Mucosa of rectum (tissue), 2 donors: ENCODE measurements at regions not wholly inside any gene's neighbourhood (a gene's known extent, or its start where the extent isn't known, plus 50 kb on each side); places are given as distances from the start of the nearest gene placed in this dataset.

Experiments used
- H3K27ac ChIP-seq, 2 donors: one replicate each; pipeline ENCODE4 v1.7.0; 2013; ENCODE audit warnings: inconsistent platforms in 2 of 2, low read depth in 2 of 2, low read length in 2 of 2
- H3K27me3 ChIP-seq, 2 donors: one replicate each; pipeline ENCODE4 v1.7.0; 2013; ENCODE audit warnings: low read length in 2 of 2; ENCODE audit not compliant: control insufficient read depth in 2 of 2, insufficient read depth in 2 of 2
- H3K36me3 ChIP-seq, 2 donors: one replicate each; pipeline ENCODE4 v1.7.0; 2013; ENCODE audit warnings: low read length in 2 of 2; ENCODE audit not compliant: control insufficient read depth in 2 of 2, insufficient read depth in 2 of 2
- H3K4me1 ChIP-seq, 2 donors: one replicate each; pipeline ENCODE4 v1.7.0; 2013; ENCODE audit warnings: low read length in 2 of 2, mild to moderate bottlenecking in 1 of 2; ENCODE audit not compliant: control insufficient read depth in 2 of 2, insufficient read depth in 2 of 2
- H3K4me3 ChIP-seq, 2 donors: one replicate each; pipeline ENCODE4 v1.7.0; 2013; ENCODE audit warnings: low read length in 2 of 2
- H3K9ac ChIP-seq, 2 donors: one replicate each; pipeline ENCODE4 v1.7.0; 2013; ENCODE audit warnings: low read length in 2 of 2, low read depth in 1 of 2, mild to moderate bottlenecking in 1 of 2
- H3K9me3 ChIP-seq, 2 donors: one replicate each; pipeline ENCODE4 v1.7.0; 2013; ENCODE audit warnings: low read length in 2 of 2; ENCODE audit not compliant: control insufficient read depth in 2 of 2
- donor health status: healthy.
- donor health status: Normal muscosa, but diverticular disease.

GRCh38 chr6:71395731-71396409 is 107.3 kb downstream of the OGFRL1 start:
- Histone ChIP-seq H3K9me3 (no peaks in the 10 kb centered on the region), H3K27ac (no peak overlapping the region), H3K36me3 (no peaks in the 10 kb centered on the region), H3K4me1 (peaks cover 0 to 3% of the 10 kb centered on the region in 2 donors), H3K4me3 (no peak overlapping the region), H3K27me3 (no peaks in the 10 kb centered on the region), H3K9ac (no peak overlapping the region)

- Histone ChIP-seq H3K4me1 (peaks cover 0 to 3% of the 10 kb centered on the region in 2 donors), H3K27ac (no peak overlapping the region), H3K27me3 (no peaks in the 10 kb centered on the region), H3K9me3 (no peaks in the 10 kb centered on the region), H3K4me3 (no peak overlapping the region), H3K9ac (no peak overlapping the region), H3K36me3 (no peaks in the 10 kb centered on the region)
Measured at GRCh38 chr6:71396410-71396801, 107.8 kb downstream of the OGFRL1 start.

DNA sequence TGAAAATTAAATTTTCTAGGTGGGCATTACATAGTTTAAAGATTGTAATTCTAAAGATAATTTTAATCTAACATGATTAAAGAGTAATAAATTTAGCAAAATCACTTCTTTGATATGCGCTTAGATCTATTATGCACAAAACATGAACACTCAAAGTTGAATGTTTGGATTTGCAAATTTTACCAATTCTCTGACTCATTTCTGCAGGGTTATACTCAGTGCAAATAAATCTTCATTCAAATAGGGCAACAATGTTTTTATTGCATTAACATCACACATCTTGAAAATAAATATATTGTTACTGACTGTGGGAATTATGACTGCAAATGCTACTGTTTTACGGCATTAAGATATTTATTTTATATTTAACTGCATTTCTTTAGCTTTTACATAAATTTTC is 110.7 kb downstream of the OGFRL1 start:
- Histone ChIP-seq H3K9ac (no peak overlapping the region), H3K36me3 (no peaks in the 10 kb centered on the region), H3K4me1 (peaks cover 0 to 3% of the 10 kb centered on the region in 2 donors), H3K27ac (no peak overlapping the region), H3K9me3 (no peaks in the 10 kb centered on the region), H3K4me3 (no peak overlapping the region), H3K27me3 (no peaks in the 10 kb centered on the region)

DNA sequence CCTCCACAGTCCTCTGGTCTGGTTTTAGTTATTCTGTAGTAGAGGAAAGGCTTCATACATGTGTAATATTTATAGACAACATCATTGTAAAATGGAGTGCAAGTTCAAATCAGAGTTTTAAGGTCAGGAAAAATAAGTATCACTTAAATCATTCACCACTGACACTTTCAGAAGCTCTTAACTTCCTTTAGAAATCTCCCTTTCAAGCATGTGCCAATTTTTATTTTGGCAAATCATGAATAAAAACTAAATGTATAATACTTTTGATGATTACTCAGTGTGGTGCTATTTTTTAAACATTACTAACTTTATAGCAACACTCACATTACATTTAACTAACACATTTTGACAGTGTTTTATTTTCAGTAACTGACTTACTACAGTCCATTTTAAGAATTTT is 112.2 kb downstream of the OGFRL1 start:
- Histone ChIP-seq H3K4me3 (no peak overlapping the region), H3K27ac (no peak overlapping the region)

GRCh38 chr6:71402096-71402495 is 113.5 kb downstream of the OGFRL1 start:
- Histone ChIP-seq H3K9me3 (no peaks in the 10 kb centered on the region), H3K4me1 (no peaks in the 10 kb centered on the region), H3K27me3 (no peaks in the 10 kb centered on the region), H3K4me3 (no peak overlapping the region), H3K36me3 (no peaks in the 10 kb centered on the region), H3K9ac (no peak overlapping the region), H3K27ac (no peak overlapping the region)

More for the DNA sequence above, 112.2 kb downstream of the OGFRL1 start:
- H3K27me3 ChIP-seq: no peaks in the 10 kb centered on the region
- no peaks in the 10 kb centered on the region for H3K4me1 ChIP-seq
- no peaks in the 10 kb centered on the region for H3K9me3 ChIP-seq
- H3K9ac ChIP-seq: no peak overlapping the region
- H3K36me3 ChIP-seq: no peaks in the 10 kb centered on the region

- H3K27me3 ChIP-seq: no peaks in the 10 kb centered on the region
- H3K9ac ChIP-seq: no peak overlapping the region
- H3K4me1 ChIP-seq: no peaks in the 10 kb centered on the region
- no peaks in the 10 kb centered on the region for H3K9me3 ChIP-seq
- H3K4me3 ChIP-seq: no peak overlapping the region
- no peak overlapping the region for H3K27ac ChIP-seq
- H3K36me3 ChIP-seq: no peaks in the 10 kb centered on the region
Measured at GRCh38 chr6:71403422-71404134, 115.0 kb downstream of the OGFRL1 start.

GRCh38 chr6:71404145-71404966 is 115.7 kb downstream of the OGFRL1 start:
- no peak overlapping the region for H3K4me3 ChIP-seq
- no peaks in the 10 kb centered on the region for H3K9me3 ChIP-seq
- no peak overlapping the region for H3K27ac ChIP-seq
- H3K27me3 ChIP-seq: no peaks in the 10 kb centered on the region
- no peak overlapping the region for H3K9ac ChIP-seq
- no peaks in the 10 kb centered on the region for H3K36me3 ChIP-seq
- no peaks in the 10 kb centered on the region for H3K4me1 ChIP-seq

DNA sequence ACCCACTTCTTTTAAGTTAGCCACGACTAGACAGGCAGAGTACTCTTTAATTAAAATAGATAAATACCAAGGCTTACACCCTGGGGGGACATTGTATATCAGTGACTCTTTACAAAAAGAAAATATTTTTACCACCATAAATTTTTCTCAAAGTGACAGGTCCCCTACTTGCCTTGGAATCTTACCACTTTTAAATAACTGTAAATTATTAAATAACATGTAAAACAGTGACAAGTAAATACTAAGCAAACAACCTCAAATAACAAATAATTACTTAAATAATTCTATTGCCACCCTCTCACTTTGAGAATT is 116.3 kb downstream of the OGFRL1 start:
- Histone ChIP-seq H3K27ac (no peak overlapping the region), H3K9ac (no peak overlapping the region), H3K9me3 (no peaks in the 10 kb centered on the region), H3K36me3 (no peaks in the 10 kb centered on the region), H3K4me1 (no peaks in the 10 kb centered on the region), H3K4me3 (no peak overlapping the region), H3K27me3 (no peaks in the 10 kb centered on the region)

- Histone ChIP-seq H3K4me1 (no peaks in the 10 kb centered on the region), H3K9ac (no peak overlapping the region), H3K4me3 (no peak overlapping the region), H3K27ac (no peak overlapping the region), H3K36me3 (no peaks in the 10 kb centered on the region), H3K9me3 (no peaks in the 10 kb centered on the region), H3K27me3 (no peaks in the 10 kb centered on the region)
Measured at GRCh38 chr6:71405416-71405815, 116.8 kb downstream of the OGFRL1 start.
